Testis (tissue), 2 donors: ENCODE measurements at regions not wholly inside any gene's neighbourhood (a gene's known extent, or its start where the extent isn't known, plus 50 kb on each side); places are given as distances from the start of the nearest gene placed in this dataset.

ENCODE experiments used
- POLR2A ChIP-seq: fragments of 450-650 bp; IDR thresholded peaks from one replicate; pipeline ENCODE4 v1.6.1; 2017; ENCODE audit warnings: antibody characterized with exemption, mild to moderate bottlenecking, moderate library complexity
- TF ChIP-seq, protein P1 (sequence below), 3 experiments: fragments of 450-650 bp in 2 of 3; fragments of 200-600 bp in 1 of 3; sonication (generic) in 1 of 3; IDR thresholded peaks; one replicate each; pipeline ENCODE4 v1.5.1; 2016 to 2019; ENCODE audit warnings: antibody characterized with exemption in 3 of 3, mild to moderate bottlenecking in 2 of 3, moderate library complexity in 1 of 3

DNA sequence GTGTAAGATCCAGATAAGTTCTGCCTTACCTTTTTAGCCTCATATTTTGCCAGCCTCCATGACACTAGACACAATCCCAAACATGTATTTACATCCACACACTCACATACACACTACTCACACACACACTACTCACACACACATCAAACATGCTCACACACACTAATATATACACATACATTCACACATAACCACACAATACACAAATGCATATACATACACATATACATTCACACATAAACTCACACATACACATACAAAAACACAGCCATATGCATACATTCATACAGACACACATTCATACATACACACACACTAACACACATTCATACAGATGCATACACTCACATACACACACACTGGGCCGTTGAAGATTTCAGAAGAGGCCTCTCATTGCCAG, 109.5 kb downstream of the MAIP1 start:
- TF ChIP-seq, protein P1, sequence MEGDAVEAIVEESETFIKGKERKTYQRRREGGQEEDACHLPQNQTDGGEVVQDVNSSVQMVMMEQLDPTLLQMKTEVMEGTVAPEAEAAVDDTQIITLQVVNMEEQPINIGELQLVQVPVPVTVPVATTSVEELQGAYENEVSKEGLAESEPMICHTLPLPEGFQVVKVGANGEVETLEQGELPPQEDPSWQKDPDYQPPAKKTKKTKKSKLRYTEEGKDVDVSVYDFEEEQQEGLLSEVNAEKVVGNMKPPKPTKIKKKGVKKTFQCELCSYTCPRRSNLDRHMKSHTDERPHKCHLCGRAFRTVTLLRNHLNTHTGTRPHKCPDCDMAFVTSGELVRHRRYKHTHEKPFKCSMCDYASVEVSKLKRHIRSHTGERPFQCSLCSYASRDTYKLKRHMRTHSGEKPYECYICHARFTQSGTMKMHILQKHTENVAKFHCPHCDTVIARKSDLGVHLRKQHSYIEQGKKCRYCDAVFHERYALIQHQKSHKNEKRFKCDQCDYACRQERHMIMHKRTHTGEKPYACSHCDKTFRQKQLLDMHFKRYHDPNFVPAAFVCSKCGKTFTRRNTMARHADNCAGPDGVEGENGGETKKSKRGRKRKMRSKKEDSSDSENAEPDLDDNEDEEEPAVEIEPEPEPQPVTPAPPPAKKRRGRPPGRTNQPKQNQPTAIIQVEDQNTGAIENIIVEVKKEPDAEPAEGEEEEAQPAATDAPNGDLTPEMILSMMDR (IDR thresholded peaks at IDR 0.05) = no peak
- TF ChIP-seq POLR2A = no peak
